ENCODE measurements at regions not wholly inside any gene's neighbourhood (a gene's known extent, or its start where the extent isn't known, plus 50 kb on each side); places are given as distances from the start of the nearest gene placed in this dataset.

GRCh38 chr2:66170744-66171330, 264.1 kb upstream of the MEIS1 start:
- Histone ChIP-seq H3K27ac (no peak overlapping the region), H3K4me1 (peaks cover 0 to 9% (median 0%) of the 10 kb centered on the region in 4 donors), H3K27me3 (no peaks in the 10 kb centered on the region), H3K4me3 (no peak overlapping the region), H3K9me3 (no peaks in the 10 kb centered on the region), H3K36me3 (no peaks in the 10 kb centered on the region)
- TF ChIP-seq EP300 (IDR thresholded peaks at IDR 0.05; ENCODE audit: low read depth) (no peak), POLR2A (IDR thresholded peaks at IDR 0.05) (no peak)
- 69 to 71% methylated on average over 6 of the region's 6 CpGs for WGBS, 2 donors (ENCODE audit: low coverage in 1 of 2)
- intact Hi-C loops (cut with DNase I; ENCODE audit: low total_unique reads) = no loop called here
- in situ Hi-C loops (cut with MboI; ENCODE audit: low pct_ligation_motif_present in 1 of 4, low pct_unique_long_range_greater_than_20kb in 1 of 4, low sequenced_read_pairs in 3 of 4) = no loop called here
- no peak for DNase-seq

GRCh38 chr2:66169076-66169475, 265.8 kb upstream of the MEIS1 start:
- H3K27ac ChIP-seq = no peak overlapping the region
- H3K27me3 ChIP-seq = no peaks in the 10 kb centered on the region
- H3K4me1 ChIP-seq = peaks cover 0 to 9% (median 0%) of the 10 kb centered on the region in 4 donors
- no peak for DNase-seq
- WGBS, 2 donors (ENCODE audit: low coverage in 1 of 2) = 27 to 65% methylated on average over 2 to 3 of the region's 3 CpGs
- TF ChIP-seq POLR2AphosphoS5 (IDR thresholded peaks at IDR 0.05) (no peak), CTCF (IDR thresholded peaks at IDR 0.05) (no peak), POLR2A (IDR thresholded peaks at IDR 0.05) (no peak), EP300 (IDR thresholded peaks at IDR 0.05; ENCODE audit: low read depth) (no peak)
- in situ Hi-C loops (cut with MboI; ENCODE audit: low pct_ligation_motif_present in 1 of 4, low pct_unique_long_range_greater_than_20kb in 1 of 4, low sequenced_read_pairs in 3 of 4) (no loop called here), intact Hi-C loops (cut with DNase I; ENCODE audit: low total_unique reads) (no loop called here)
- H3K4me3 ChIP-seq = no peak overlapping the region
- H3K9me3 ChIP-seq = no peaks in the 10 kb centered on the region
- H3K36me3 ChIP-seq = no peaks in the 10 kb centered on the region

GRCh38 chr2:66164470-66164869, 270.5 kb upstream of the MEIS1 start:
- intact Hi-C loops (cut with DNase I; ENCODE audit: low total_unique reads) = no loop called here
- no peaks in the 10 kb centered on the region for H3K9me3 ChIP-seq
- no peaks in the 10 kb centered on the region for H3K27me3 ChIP-seq
- in situ Hi-C loops (cut with MboI; ENCODE audit: low pct_ligation_motif_present in 1 of 4, low pct_unique_long_range_greater_than_20kb in 1 of 4, low sequenced_read_pairs in 3 of 4) = no loop called here
- no peaks in the 10 kb centered on the region for H3K36me3 ChIP-seq
- 74 to 81% methylated on average over 4 of the region's 4 CpGs for WGBS, 2 donors (ENCODE audit: low coverage in 1 of 2)
- TF ChIP-seq CTCF (IDR thresholded peaks at IDR 0.05) (no peak), EP300 (IDR thresholded peaks at IDR 0.05; ENCODE audit: low read depth) (no peak), POLR2AphosphoS5 (IDR thresholded peaks at IDR 0.05) (no peak), POLR2A (IDR thresholded peaks at IDR 0.05) (no peak)
- H3K4me3 ChIP-seq = no peak overlapping the region
- H3K4me1 ChIP-seq = no peaks in the 10 kb centered on the region
- no peak for DNase-seq
- no peak overlapping the region for H3K27ac ChIP-seq

- no peaks in the 10 kb centered on the region for H3K4me1 ChIP-seq
- in situ Hi-C loops (cut with MboI; ENCODE audit: low pct_ligation_motif_present in 1 of 4, low pct_unique_long_range_greater_than_20kb in 1 of 4, low sequenced_read_pairs in 3 of 4) = no loop called here
- peaks cover 0 to 7% of the 10 kb centered on the region in 2 donors for H3K9me3 ChIP-seq
- H3K27me3 ChIP-seq = no peaks in the 10 kb centered on the region
- intact Hi-C loops (cut with DNase I; ENCODE audit: low total_unique reads) = no loop called here
- 44 to 59% methylated on average over 1 of the region's 1 CpG for WGBS, 2 donors (ENCODE audit: low coverage in 1 of 2)
- no peaks in the 10 kb centered on the region for H3K36me3 ChIP-seq
- H3K4me3 ChIP-seq = no peak overlapping the region
- no peak for DNase-seq
- TF ChIP-seq POLR2AphosphoS5 (IDR thresholded peaks at IDR 0.05) (no peak), POLR2A (IDR thresholded peaks at IDR 0.05) (no peak), CTCF (IDR thresholded peaks at IDR 0.05) (no peak), EP300 (IDR thresholded peaks at IDR 0.05; ENCODE audit: low read depth) (no peak)
- no peak overlapping the region for H3K27ac ChIP-seq
Observed at GRCh38 chr2:66156171-66156570, 278.8 kb upstream of the MEIS1 start.

- DNase-seq = no peak
- in situ Hi-C loops (cut with MboI; ENCODE audit: low pct_ligation_motif_present in 1 of 4, low pct_unique_long_range_greater_than_20kb in 1 of 4, low sequenced_read_pairs in 3 of 4) (no loop called here), intact Hi-C loops (cut with DNase I; ENCODE audit: low total_unique reads) (no loop called here)
- Histone ChIP-seq H3K27me3 (no peaks in the 10 kb centered on the region), H3K36me3 (no peaks in the 10 kb centered on the region), H3K27ac (no peak overlapping the region), H3K9me3 (peaks cover 7 to 10% of the 10 kb centered on the region in 2 donors), H3K4me3 (no peak overlapping the region), H3K4me1 (no peaks in the 10 kb centered on the region)
- TF ChIP-seq POLR2AphosphoS5 (IDR thresholded peaks at IDR 0.05) (no peak), POLR2A (IDR thresholded peaks at IDR 0.05) (no peak), CTCF (IDR thresholded peaks at IDR 0.05) (no peak), EP300 (IDR thresholded peaks at IDR 0.05; ENCODE audit: low read depth) (no peak)
- WGBS, 2 donors (ENCODE audit: low coverage in 1 of 2) = 59 to 63% methylated on average over 1 of the region's 1 CpG
Observed at GRCh38 chr2:66153941-66154340, 281.0 kb upstream of the MEIS1 start.
